Stimulated activated CD4-positive, alpha-beta T cell treated with anti-CD3 and anti-CD28 coated beads, Interleukin-2, amount 100 ng/mL, for 24 hours (primary cell): ENCODE measurements at regions not wholly inside any gene's neighbourhood (a gene's known extent, or its start where the extent isn't known, plus 50 kb on each side); places are given as distances from the start of the nearest gene placed in this dataset.

Experiments
- DNase-seq, 2 donors: peaks; one replicate each; pipeline ENCODE4 v3.0.0-alpha.2; 2020

DNA sequence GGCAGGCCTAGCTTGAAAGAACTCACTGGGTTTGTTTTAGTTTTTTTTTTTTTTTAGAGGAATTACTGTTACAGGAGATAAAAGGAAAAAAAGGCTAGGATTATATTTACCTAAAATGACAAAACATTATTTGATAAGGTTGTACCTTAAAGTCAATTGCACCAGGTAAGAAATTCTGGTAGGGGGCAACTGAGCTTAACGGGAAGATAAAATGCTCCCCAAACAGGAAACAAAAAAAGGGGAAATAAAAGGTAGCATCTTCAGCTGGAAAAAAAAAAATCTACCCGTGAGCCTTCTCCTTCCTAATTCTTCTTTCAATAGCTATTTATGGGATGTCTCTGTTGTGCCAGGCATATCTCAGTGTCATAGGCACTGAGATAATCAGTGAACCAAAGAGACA is 164.5 kb downstream of the PIK3R1 start:
- no peak for DNase-seq

DNA sequence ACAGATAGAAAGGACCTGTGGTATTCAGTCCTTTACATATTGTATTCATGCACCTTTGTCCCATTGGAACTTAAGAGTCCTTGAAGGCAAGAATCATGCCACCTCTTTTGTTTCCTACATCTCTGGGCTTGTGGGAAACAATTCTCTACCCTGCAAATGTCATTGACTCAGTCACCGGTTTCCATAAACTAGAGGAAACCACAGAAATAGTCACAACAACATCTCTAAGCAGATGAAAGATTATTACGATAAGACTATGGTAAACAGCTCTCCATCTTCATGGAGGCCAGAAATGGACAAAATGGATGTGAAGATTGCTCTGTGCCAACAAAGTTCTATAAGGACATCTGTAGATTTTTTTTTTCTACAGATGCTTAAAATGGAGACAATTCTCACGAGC is 165.5 kb downstream of the PIK3R1 start:
- DNase-seq = no peak

GRCh38 chr5:68381909-68382308 is 166.4 kb downstream of the PIK3R1 start:
- no peak for DNase-seq

GRCh38 chr5:68382640-68383039 is 167.1 kb downstream of the PIK3R1 start:
- DNase-seq = no peak

DNA sequence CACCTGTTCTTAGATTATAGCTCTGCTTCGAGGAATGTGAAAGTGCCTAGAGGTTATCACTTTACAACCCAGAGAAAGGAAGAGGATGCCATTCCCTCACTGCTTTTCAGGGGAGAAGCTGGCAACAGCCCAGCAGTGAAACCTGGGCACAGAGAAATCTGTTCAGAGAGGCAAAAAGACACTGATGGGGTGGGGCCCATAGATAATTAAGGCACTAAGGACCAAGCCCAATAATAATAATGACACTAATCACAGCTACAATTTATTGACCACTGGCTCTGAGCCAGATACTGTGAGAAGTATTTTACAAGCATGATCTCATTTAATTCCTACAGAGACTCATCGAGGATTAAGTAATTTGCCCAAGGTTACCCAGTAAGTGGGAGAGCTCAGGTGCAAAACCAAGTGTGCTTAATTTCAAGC is 168.3 kb downstream of the PIK3R1 start:
- DNase-seq = no peak

DNA sequence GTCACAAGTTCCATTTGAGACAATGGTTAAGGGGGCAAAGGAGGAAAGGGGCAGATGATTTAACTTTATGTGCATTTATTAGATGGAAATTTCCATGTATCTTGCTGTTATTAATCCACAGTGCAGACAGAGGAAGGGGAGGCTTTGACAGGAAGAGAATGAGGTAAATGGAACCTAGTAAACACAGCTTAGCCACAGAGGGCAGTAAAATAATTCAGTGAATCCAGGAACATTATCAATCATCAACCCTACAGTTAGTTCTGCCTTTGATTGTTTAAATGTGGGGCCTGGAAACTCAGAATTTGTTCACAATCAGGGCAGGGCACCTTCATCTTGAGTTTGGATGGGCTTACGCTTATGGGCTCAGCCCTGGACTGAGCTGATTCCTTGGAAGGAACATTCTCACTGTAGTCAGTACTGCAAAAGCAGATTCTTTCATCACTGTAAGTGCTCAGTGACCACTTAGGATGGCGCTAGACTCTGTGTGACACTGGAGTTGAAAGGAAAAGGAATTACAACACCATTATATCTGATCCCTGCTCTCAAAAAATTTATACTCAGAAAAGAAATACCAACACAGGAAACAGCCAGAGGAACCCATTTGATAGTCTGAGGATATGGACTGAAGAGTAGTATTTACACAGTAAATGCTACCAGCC is 169.5 kb downstream of the PIK3R1 start:
- no peak for DNase-seq

DNA sequence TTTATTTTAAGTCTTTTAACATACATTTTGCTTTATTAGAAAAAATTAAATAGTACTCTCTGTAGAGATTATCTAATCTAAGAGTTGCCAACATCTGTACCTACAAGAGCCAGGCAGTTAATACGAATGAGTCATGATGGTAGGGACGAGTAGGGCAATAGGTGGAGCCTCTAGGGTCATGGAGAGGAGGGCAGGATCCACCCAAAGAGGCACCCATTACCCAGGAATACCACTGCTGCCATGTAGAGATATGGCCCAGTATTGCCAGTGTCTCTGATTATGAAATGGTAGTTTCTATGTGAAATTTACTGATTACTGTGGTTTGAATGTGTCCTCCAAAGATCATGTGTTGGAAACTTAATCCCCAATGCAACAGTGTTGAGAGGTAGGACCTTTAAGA is 170.4 kb downstream of the PIK3R1 start:
- no peak for DNase-seq

DNA sequence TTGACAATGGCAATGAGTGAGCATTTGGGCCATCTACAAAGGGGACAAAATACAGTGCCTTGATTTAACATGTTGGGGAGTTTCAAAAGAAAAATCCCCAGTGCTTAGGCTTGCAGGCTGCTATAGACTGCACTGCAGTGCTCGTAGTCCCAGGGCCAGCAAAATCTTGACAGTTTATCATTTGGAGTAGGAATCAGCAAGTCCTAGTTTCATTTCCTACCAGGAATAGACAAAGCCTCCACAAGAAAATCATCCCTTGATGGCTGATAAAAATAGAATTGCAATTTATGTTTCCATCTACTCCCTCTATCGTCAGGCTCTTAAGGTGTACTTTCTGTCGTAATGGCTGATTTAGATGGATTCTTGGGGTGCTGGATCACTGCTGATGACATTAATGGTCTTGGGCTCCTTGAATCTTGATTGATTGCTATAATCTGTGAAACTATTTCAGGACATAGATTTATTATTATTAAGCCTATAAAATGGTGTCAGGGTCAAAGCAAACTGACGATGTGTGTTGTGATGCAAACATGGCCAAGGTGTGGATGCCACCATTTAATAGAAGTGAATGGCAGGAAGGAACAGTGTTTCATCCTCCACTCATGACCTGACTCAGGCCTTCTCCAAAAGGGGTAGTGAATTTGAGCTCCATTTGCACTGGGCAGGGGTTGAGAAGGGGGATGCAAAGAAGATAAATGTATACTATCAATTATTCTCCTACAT is 171.7 kb downstream of the PIK3R1 start:
- DNase-seq = no peak

DNA sequence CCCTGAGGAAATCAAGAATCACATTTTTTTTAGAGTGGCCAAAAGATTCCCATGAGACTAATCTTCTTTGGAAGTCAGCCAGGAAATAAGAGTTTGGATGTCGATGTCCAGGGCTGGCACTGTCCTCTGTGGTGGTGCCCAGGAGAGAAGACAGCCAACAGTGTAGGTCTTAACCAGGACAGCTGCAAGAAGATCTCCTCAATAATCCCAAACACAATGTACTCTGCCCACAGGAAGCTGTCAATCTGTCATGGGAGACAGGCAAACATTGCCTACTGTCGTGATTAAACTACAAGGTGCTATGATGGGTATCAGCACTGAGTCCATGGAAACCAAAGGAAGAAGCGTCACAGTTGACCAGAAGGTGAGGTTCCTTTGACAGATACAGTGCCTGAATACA is 174.1 kb downstream of the PIK3R1 start:
- no peak for DNase-seq

GRCh38 chr5:68392617-68393016 is 177.1 kb downstream of the PIK3R1 start:
- DNase-seq = no peak

DNA sequence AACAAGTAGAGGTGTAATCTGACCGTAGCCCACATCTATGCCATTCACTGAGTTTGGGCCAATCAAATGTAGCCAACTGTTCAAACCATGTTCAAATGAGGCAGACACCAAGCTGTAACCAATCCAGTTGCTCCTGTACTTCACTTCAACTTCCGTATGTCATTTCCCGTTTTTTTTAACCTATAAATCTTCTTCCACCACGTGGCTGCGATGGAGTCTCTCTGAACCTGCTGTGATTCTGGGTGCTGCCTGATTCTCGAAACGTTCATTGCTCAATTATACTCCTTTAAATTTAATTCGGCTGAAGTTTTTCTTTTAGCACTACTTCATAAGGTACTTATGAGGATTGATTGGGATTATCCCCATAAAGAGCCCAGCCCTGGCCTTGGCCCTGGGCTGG is 179.7 kb downstream of the PIK3R1 start:
- no peak for DNase-seq

DNA sequence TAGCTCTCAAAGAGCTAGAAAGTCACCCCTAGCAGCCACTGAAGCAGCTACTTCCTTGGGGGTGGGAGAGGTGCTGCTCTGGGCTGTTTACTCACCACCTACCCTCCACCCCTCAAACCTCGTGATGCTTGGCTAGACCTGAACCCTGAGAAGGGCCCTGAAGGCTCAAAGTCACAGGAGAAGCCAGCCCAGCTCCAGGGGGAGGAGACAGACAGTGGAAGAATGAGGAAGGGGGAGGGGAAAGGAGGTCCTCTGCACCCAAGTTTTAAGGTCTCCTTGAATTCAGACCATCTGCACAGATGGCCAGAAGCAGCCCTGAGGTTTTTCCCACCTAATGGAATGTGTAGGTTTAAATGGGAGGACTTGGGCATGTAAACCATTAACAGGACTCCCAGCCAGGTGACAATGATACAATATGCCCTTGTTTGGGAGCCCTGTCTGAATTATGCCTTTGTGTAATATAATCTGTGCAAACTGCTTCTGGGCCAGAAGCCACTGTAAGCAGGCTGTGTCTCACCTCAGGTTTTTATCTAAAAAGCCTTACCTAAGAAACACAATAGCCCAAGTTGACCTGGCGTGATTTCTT is 180.5 kb downstream of the PIK3R1 start:
- no peak for DNase-seq

GRCh38 chr5:68396722-68397121 is 181.2 kb downstream of the PIK3R1 start:
- DNase-seq = no peak

DNA sequence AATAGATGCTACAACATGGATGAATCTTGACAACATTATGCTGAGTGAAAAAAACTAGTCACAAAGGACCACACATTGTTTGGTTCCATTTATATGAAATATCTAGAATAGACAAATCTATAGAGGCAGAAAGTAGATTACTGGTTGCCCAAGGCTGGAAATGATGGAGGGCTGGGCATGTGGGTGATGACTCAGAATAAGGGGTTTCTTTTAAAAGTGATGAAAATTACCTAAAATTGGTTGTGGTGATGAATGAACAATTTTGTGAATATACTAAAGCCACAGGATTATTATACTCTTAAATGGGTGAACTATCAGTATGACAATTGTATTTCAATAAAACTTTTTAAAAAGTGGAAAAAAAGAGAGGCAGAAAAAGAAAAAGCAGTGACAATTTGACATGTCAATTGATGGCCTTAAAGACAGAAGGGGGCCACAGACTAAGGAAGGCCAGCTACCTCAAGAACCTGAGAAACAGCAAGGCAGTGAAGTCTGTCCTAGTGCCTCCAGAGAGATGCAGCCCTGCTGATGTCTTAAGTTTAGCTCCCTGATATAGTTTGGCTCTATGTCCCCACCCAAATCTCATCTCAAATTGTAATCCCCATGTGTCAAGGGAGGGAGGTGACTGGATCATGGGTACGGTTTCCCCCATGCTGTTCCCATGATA is 182.7 kb downstream of the PIK3R1 start:
- DNase-seq = no peak

GRCh38 chr5:68403301-68403700 is 187.7 kb downstream of the PIK3R1 start:
- DNase-seq = no peak

- no peak for DNase-seq
Observed at GRCh38 chr5:68404246-68404645, 188.7 kb downstream of the PIK3R1 start.

DNA sequence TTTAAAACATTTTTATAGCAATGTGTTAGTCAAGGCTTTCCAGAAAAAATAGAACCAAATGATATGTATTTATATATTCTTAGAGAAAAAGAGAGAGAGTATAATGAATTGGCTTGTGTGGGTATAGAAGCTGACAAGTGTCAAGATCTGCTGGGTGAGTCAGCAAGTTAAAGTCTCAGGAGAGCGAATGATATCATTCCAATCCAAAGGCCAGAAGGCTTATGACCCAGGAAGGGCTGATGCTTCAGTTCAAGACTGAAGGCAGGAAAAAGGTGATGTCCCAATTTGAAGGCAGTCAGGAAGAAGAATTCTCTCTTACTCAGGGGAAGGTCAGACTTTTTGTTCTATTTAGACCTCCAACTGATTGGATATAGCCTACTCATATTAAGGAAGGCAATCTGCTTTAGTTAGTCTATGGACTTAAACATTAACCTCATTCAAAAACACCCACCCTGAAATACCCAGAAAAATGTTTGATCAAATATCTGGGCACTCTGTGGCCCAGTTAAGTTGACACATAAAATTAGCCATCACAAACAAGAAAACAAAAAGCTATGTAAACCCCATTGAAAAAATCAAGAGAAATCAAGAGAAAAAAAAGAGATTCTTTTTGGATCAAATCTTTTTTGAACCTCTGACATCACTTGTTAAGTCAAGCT is 189.6 kb downstream of the PIK3R1 start:
- DNase-seq = no peak

DNA sequence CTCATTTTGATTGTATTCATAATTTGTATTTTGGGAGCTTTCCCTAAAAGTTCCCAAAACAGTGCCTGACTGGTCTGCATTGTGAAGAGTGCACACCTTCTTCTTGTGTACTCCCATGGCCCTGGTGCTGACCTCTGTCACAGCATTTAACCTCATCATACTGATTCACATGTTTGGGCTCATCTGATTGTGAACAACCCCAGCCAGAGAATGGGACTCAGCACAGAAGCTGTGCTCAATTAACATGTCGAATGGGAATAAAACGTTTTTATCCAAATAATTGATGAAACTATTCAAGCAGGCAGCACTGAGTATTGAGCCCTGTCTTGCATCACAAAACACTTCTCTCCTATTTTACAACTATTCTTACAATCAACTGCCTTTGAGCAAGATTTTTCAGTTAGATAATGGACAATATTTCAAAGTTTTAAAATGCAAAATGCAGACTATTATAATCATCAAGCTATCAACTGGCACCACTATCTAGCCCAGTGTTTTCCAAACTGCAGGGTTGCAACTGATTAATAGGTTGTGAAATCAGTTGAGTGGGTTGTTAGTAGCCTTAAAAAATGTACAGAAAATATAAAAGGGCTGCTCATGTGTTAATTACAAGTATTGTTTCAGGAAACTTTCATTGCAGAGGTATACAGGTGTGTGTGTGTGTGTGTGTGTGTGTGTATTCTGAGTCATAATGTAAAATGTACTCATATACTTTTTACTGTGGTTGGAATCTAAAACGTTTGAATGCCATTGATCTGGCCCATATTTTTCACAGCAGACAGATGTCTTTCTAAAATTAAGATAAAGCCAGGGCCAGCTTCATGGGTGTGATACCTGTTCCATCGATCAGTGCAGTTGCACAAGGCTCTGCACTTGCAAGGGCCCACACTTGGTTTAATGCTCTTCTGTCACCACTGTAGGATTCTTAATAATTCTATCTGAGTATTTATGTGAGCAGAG is 190.5 kb downstream of the PIK3R1 start:
- DNase-seq = no peak

- DNase-seq = no peak
Observed at GRCh38 chr5:68406767-68407241, 191.2 kb downstream of the PIK3R1 start.

- no peak for DNase-seq
Observed at GRCh38 chr5:68407311-68408239, 192.0 kb downstream of the PIK3R1 start.
